GM19438 (cell line): ENCODE measurements at regions not wholly inside any gene's neighbourhood (a gene's known extent, or its start where the extent isn't known, plus 50 kb on each side); places are given as distances from the start of the nearest gene placed in this dataset.
"Not testable (repeated sequence)": the region's sequence is repeated elsewhere in the genome, so short reads cannot be mapped to it uniquely, and the experiment has no call there.

Experiments
- ATAC-seq: cut with Tn5 transposase; IDR thresholded peaks from one replicate; pipeline ENCODE4 v1.9.1; 2021; ENCODE audit warnings: low read depth; ENCODE audit not compliant: unreplicated experiment

DNA sequence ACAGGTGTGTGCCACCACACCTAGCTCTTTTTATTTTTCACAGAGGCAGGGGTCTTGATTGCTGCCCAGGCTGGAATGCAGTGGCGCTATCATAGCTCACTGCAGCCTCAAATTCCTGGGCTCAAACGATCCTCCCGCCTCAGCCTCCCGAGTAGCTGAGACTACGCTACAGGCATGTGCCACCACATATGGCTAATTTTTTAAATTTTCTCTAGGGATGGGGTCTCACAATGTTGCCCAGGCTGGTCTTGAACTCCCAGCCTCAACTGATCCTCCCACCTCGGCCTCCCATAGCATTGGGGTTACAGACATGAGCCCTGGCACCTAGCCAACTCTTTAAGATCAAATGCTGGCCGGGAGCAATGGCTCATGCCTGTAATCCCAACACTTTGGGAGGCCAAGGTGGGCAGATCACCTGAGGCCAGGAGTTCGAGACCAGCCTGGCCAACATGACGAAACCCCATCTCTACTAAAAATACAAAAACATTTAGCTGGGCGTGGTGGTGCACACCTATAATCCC lies 50.6 kb upstream of the MYL10 start:
- not testable (repeated sequence) for ATAC-seq

DNA sequence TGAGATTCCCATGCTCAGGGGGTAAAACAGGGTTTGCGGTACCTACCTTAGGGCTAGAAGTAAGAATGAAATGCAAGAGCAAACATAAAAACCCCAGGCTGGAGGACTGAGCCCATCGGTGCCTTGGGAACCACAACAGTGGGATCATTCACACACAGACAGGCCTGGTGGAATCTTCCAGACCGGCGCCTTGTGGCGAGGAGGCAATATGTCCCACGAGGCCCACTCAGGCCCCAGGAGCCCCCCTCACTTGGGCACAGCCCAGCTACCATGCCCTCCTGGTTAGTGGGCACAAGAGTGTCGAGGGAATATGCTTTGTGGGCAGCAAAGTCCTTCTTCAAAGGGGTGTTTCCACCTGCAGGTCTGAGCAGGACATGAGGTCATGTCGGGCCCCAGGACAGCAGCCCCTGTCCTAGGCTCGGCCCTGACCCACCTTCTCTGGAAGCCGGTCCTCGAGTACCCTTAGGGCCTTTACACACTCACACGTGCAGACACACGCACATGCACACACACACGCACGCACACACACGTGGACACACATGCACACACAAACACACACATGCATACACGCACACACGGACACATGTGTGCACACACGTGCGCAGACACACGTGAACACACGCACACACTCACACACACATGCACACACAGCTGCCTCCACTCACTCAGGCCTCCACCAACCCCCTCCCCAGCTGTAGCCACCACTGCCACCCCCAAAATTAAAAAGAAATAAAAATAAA lies 51.5 kb upstream of the MYL10 start:
- no peak for ATAC-seq

DNA sequence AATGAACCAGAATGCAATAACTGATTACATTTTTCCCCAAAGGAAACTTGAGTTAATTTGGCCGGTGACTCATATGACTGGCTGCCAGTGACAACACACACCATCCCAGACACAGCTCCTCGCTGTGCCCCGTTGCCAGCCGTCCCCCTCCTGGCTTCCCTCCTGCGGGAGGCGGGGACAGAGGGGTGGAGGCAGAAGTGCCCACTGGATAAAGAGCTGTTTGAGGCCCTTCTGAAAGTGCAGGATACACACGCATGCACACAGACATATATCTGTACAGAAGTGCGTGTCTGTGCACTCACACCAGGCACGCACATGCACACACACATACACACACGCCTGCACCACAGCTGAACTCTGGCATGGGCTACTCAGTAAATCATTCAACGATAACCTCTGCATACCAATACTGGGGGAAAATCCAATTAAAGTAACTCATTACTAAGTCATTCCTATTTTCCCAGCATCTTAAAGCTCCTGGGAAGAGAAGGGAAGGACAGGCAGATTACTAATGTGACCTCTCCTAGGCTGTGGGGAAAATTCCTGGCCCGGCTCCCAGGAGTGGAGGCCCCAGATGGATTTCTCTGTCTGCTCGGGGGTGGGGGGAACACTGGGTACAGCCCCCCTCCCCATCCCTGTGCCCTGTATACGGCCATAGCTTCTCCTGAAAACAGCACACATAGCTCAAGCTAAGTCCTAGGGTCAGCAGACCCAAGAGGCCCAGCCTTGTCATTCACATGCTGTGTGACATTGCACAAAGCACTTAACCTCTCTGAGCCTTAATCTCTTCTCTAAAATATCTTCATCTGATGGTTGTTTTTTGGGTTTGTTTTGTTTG lies 52.3 kb upstream of the MYL10 start:
- ATAC-seq, result no peak

DNA sequence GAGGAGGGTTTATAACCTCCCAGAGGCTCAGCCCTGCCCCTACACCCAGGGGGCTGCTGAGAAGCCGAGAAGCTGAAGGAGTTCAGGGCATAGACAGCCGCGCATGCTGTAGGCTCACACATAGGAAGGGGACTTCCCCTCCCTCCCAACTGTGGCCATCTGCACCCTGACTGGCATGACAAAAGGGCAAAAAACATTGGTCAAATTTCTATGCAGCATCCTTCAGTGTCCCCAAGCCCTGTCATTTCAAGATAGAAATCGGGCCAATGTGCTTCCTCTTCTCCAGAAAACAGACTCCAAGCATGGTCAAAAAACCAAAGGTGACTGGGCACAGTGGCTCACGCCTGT lies 55.9 kb upstream of the MYL10 start:
- ATAC-seq, result no peak

DNA sequence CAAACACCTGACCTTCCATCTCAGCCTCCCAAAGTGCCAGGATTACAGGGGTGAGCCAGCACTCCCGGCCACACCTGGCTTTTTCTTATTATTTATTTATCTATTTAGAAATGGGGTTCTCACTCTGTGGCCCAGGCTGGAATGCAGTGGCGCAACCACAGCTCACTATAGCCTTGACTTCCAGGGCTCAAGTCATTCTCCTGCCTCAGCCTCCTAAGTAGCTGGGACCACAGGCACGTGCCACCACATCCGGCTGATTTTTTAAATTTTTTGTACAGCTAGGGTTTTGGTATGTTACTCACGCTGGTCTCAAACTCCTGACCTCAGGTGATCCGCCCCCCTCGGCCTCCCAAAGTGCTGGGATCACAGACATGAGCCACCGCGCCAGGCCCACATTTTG lies 56.9 kb upstream of the MYL10 start:
- no peak for ATAC-seq

DNA sequence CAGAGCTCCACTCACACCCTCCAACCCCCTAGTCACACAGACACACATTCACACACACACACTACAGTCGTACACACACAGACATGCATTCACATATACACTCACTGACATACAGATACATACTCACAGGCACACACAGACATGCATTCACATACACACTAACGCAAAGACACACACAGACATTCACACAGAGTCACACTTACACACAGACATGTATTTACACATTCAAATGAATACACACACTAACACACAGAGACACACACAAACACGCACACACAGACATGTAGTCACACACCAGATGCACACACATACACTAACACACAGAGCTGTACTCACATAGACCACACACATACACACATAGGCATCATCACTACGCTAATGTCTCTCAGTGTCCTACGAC lies 58.0 kb upstream of the MYL10 start:
- no peak for ATAC-seq

DNA sequence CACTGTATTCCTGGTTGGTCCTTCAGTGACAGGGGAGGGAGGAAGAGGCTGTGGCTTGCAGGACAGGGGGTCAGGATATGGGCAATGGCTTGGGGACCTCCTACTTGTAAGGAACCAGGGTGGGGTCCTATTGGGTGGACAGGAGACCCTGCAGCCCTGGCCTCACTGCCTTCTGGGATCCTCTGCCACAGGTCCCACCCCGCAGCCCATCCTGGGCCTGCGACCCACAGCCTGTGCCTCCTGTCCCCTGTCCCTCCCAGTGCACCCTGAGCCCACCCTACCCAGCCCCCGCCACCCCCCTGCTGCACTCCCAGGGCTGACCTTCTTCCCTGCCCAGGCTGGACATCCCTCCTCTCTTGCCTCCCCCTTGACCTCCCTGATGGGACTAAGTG lies 58.7 kb upstream of the MYL10 start:
- no peak for ATAC-seq

DNA sequence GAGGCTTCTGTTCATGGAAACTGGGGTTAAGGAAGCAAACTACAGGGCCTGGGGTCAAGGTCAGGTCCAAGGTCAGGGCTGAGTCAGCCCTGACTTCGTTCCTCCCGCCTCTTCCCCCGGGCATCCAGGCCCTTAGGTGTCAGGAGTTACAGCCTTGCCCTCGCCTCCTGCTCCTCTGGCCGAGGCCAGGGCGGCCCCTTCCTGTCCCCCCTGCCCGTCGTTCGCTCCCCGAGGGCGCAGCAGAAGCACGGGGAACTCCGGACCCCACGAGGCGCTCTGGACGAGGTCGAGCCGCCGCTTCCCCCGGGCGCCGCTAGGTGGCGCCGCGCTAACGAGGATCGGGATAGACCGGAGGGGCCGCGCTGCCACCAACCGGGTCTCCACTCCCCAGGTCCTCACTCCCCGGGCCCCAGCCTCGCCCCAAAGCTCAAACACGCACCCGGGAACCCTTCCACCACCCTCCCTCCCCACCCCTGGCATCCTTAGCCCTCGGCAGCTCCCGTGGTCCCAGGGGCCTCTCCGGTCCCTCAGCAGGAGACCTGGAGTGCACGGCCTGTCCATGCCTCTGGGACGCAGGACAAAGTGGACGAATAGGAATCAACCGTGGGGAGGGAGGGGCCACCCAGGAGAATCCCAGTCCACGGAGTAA lies 59.2 kb upstream of the MYL10 start:
- ATAC-seq, result peak; percentile 68

DNA sequence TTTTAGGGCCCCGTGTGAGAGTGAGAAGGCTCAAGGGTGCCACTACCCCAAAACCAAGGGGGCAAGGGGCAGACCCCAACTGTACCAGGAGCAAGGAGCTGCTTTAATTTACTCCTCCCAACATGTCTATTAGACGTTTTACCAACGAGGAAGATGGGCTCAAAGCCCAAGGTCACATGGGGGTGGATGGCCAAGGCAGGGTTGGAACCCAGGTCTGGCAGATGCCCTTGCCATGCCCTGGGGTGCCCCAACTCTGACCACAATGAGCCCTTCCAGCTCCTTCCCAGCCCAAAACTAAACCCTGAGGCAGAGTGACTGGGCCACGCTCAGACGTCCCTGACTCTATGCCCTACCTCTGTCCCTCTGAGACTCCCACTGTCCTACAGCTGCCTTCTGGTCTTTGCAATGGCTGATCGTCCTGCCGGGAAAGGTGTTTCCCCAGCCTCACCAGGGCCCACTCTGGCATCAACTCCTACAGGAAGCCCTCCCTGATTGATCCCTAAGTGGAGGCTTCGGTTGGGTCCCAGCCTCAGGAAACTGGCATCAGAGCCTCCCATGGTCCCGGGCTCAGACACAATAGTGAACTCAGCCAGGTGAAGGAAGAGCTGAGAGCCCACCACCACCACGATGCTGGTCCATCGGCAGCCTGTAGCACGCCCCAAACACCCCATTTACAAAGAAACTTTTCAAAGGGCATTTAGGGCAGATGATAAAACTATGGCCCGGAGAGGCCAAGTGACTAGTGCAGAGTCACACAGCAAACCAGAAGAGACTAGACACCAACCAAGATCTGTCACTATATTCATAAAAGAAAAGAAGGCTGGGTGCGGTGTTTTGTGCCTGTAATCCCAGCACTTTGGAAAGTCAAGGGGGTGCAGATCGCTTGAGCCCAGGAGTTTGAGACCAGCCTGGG lies 60.2 kb upstream of the MYL10 start:
- ATAC-seq, result no peak

DNA sequence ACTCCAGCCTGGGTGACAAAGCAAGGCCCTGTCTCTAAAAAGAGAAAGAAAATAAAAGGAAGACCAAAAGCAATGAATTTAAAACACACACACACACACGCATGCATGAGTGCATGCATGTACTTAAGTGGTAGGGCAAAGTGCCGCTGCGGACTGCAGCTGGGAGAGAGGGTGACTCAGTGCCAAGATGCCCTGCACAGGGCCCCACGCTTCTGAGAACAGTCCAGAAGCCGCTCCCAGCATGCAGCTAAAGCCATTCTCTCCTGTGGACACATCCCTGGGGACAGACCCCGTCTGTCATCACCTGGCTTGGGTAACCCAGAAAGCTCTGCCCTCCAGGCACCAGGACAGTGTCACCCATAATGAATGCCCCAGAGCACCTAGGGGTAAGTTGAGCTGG lies 61.0 kb upstream of the MYL10 start:
- ATAC-seq, result no peak

DNA sequence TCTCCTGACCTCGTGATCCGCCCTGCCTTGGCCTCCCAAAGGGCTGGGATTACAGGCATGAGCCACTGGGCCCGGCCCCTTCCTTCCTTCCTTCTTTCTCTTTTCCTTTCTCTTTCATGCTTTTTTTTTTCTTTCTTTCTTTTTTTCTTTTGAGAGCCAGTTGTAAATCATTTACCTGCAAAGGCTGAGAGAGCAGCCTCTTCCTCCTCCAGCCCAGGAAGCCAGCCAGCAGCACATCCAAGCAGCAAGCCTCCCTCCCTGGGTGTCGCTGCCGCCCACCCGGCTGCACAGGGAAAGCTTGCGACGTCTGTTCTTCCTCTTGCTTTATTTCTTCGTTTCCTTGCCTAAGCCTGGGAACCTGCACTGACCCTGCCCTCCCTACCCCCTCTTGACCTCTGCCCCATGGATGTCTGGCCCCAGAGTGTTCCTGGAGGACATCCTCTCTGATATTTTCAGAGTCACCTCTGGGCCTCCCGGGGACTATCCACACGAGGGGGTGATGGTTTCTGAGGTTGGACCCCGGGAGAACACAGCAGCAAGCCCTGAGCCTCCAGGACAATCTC lies 62.8 kb upstream of the MYL10 start:
- no peak for ATAC-seq

DNA sequence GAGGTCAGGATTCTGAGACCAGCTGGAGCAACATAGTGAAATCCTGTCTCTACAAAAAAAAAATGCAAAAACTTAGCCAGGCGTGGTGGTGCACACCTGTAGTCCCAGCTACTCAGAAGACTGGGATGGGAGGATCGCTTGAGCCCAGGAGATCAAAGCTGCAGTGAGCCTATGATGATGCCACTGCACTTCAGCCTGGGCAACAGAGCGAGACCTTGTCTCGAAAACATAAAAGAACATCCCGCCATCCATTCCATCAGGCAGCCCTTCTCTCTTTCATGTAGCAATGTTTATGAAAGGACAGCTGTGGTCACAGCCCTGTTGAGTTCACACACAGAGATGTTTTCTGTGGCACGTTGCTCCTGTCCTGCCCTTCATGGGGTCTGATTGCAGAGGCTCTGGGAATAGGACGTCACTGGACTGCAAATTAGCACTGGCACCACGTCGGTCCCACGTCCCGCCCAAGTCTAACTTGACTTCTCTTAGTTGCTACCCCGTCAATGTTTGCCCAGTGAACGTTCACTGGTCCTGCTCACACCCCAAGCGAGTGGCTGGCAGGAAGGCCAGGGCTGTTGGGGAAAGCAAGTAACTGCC lies 64.5 kb upstream of the MYL10 start:
- no peak for ATAC-seq

DNA sequence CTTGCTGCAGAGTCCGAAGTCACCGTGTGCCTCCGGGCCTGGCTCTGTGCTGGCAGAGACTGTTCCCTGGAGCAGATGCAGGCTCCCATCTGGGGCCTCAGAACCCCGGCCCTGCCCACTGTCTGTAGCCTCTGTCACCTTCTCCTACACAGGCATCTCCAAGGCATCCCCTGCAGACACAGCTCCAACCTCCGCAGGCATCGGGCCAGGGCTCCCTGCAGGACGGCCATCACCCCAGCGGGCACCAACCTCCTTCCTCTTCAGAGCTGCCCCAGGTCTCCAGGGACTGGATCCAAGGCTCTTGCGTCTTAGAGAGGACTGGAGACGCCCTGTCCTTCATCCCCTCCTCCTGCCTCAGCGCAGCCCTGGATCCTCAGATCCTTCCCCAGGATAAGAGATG lies 69.9 kb upstream of the MYL10 start:
- no peak for ATAC-seq

DNA sequence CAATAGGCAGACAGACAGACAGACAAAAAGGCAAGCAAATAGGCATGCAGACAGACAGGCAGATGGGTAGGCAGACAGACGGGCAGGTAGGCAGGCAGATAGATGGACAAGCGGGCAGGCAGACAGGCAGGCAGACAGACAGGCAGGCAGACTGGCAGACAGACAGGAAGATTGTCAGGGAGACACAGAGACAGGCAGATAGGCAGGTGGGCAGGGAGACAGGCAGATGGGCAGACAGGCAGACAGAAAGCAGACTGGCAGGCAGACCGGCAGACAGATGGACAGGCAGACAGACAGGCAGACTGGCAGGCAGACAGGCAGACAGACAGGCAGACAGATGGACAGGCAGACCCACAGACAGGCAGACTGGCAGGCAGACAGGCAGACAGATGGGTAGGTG lies 70.3 kb upstream of the MYL10 start:
- ATAC-seq, result no peak

DNA sequence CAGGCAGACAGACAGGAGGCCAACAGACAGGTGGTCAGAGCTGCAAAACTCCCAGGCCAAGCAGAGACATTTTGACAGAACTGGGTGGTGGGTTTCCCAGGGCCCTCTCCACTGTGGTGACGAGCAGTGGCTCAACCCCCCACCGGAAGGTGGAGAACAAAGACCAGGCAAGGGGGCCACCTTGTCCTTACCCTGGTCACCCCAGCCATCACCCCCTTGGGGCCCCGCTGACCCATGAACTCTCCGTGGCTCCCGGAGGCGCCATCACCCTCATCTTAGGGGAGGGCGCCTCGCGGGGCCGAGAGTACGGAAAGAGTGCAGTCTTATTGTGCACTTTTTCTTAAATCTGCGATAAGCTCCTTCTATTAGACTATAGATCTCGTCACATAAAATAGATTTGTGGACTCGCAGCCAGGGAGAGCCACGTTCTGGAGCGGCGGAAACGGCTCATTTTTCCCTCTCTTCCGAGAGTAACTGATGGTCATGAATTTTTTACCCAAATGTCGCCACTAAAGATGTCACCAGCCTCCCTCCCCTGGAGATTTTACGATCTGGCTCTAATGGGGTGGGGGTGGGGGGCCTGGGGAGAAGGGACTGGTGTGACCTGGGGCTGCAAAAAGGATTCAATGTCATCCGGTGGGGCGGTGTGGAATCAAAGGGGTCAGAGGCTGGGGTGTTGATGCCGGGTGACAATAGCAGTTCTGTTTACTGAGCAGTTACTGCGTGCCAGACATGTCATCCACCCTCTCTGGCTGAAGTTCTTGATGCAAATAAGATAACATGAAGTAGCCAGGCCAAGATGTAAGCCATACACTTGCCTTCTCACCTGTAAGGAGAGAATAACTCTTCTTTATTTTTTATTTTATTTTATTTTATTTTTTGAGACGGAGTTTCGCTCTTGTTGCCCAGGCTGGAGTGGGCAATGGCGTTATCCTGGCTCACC lies 71.1 kb upstream of the MYL10 start:
- ATAC-seq, result no peak

DNA sequence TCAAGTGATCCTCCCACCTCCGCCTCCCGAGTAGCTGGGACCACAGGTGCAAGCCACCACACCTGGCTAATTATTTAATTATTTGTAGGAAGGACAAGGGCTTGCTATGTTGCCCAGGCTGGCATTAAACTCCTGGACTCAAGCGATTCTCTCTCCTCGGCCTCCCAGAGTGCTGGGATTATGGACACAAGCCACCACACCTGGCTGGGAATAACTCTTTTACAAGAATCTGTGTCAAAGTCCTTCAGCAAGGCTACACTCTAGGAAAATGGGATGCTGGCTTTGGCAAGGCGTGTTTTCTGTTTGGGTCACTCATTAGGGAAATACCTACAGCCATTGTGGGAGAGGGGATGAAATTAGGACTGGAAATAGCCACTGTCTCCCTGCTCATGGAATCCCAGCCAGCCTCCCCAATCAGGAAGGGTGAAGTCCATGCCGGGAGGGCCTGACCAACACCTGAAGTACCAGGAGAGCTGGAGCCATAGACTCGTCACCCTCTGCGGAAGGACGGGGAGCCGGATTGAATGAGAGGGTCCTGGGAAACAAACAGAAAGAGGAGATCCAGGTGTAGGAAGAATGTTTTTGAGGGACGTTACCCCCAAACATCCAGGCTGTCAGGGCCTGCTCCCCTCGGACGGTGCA lies 72.2 kb upstream of the MYL10 start:
- ATAC-seq, result no peak

DNA sequence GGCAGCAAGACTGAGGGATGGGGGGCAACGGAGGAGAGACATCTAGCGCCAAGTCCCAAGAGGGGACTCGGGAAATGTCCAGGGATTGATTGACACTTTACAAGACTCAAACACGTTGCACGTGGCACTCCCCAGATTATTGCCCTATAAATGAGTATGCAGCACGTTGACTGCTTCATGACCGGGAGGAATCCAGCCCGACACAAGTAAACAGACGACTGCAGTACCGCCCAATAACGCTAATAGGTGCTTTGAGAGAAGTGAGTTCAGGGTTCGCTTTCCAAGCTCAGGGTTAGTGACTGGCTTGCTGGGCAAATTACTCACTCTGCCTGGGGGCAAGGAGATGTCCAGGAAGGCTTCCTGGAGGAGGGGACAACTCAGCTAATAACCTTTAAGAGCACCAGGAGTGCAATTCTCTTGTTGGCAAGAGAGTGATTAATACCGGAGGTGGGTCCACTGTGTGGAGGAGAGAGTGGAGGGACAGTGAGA lies 73.3 kb upstream of the MYL10 start:
- no peak for ATAC-seq

DNA sequence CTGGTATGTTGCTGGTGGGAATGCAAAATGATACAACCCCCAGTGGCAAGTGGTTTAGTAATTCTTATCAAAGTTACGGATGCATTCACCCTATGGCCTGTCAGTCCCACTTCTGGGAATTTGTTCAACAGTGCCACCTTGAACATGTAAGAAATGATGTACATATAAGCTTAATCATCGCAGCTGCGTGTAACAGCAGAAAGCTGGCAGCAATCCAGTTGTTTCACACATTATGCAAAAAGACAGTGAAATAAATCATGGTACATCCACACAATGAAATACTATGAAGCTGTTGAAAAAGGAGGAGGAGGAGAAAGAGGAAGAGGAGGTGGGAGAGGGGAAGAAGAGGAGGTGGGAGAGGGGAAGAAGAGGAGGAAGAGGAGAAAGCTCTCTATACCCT lies 76.2 kb upstream of the MYL10 start:
- ATAC-seq, result no peak
